ENCODE measurements at regions not wholly inside any gene's neighbourhood (a gene's known extent, or its start where the extent isn't known, plus 50 kb on each side); places are given as distances from the start of the nearest gene placed in this dataset.

- DNase-seq (ENCODE audit: low read depth in 1 of 2, low spot score in 2 of 2) (no peak), FAIRE-seq (no peak)
- Histone ChIP-seq H2BK120ac (replicated peaks; ENCODE audit: low read depth, low read length) (no peak overlapping the region), H4K20me1 (replicated peaks in 1 of 2; ENCODE audit: control insufficient read depth in 1 of 2, insufficient read depth in 2 of 2, low read length in 2 of 2) (no peaks in the 10 kb centered on the region), H3K79me1 (ENCODE audit: low read depth, low read length) (no peaks in the 10 kb centered on the region), H3K36me3 (ENCODE audit: control insufficient read depth in 2 of 4, insufficient read depth in 4 of 4, low read length in 3 of 4) (no peaks in the 10 kb centered on the region), H3K56ac (replicated peaks; ENCODE audit: insufficient read length, low read depth, low read length) (no peak overlapping the region), H3K9ac (replicated peaks in 1 of 4; ENCODE audit: extremely low read depth in 1 of 4, low read depth in 3 of 4, low read length in 3 of 4) (no peak overlapping the region), H3K27ac (ENCODE audit: low read depth, low read length) (no peak overlapping the region), H4K8ac (ENCODE audit: extremely low read depth, insufficient read depth, low read length) (no peak overlapping the region), H2BK5ac (ENCODE audit: low read depth, low read length) (no peak overlapping the region), H2AFZ (ENCODE audit: low read length) (no peak overlapping the region), H4K5ac (ENCODE audit: insufficient read length, low read depth, low read length) (no peak overlapping the region), H3K18ac (ENCODE audit: extremely low read depth, low read length) (no peak overlapping the region), H2BK15ac (ENCODE audit: low read length) (no peak overlapping the region), H4K91ac (replicated peaks; ENCODE audit: insufficient read length, low read length) (no peak overlapping the region), H3K4me1 (replicated peaks in 1 of 4; ENCODE audit: control insufficient read depth in 3 of 4, insufficient read depth in 4 of 4, low read length in 3 of 4) (no peaks in the 10 kb centered on the region), H3K79me2 (ENCODE audit: control insufficient read depth in 1 of 2, insufficient read depth in 2 of 2, low read length in 2 of 2) (no peaks in the 10 kb centered on the region), H2BK12ac (ENCODE audit: low read depth, low read length) (no peak overlapping the region), H2BK20ac (ENCODE audit: low read length) (no peak overlapping the region), H3K23me2 (ENCODE audit: low read depth, low read length) (no peaks in the 10 kb centered on the region), H2AK5ac (ENCODE audit: low read depth, low read length) (no peak overlapping the region), H3K23ac (ENCODE audit: insufficient read length) (no peak overlapping the region), H3K4me3 (ENCODE audit: extremely low read depth in 1 of 4, insufficient read depth in 2 of 4, low read depth in 3 of 4, low read length in 4 of 4) (no peak overlapping the region), H3K4ac (replicated peaks; ENCODE audit: insufficient read length, low read depth, low read length) (no peak overlapping the region), H3K9me3 (ENCODE audit: insufficient read depth in 2 of 2, low read depth in 1 of 2, low read length in 1 of 2) (no peaks in the 10 kb centered on the region), H3K14ac (ENCODE audit: insufficient read length) (no peak overlapping the region), H3K4me2 (ENCODE audit: insufficient read depth in 1 of 2, low read depth in 2 of 2, low read length in 2 of 2) (no peak overlapping the region), H3K27me3 (replicated peaks in 1 of 4; ENCODE audit: control insufficient read depth in 3 of 4, extremely low read depth in 1 of 4, insufficient read depth in 3 of 4, low read length in 3 of 4) (no peaks in the 10 kb centered on the region)
- 88% methylated on average over 2 of the region's 2 CpGs; no CpG with 5 or more reads in 1 of the 2 experiments for WGBS, 2 experiments (ENCODE audit: extremely low coverage in 1 of 2, insufficient coverage in 1 of 2, insufficient read length in 1 of 2, insufficient replicate concordance in 2 of 2, low coverage in 1 of 2, low lambda C conversion rate in 2 of 2, missing lambda C conversion rate in 1 of 2)
- POLR2A ChIA-PET (ENCODE audit: partially characterized antibody) = no interaction called here
- CTCF ChIA-PET (ENCODE audit: partially characterized antibody) = no interaction called here
- TF ChIP-seq EP300 (IDR thresholded peaks at IDR 0.05; ENCODE audit: borderline replicate concordance in 1 of 2, low read depth in 2 of 2, low read length in 2 of 2) = no peak
- TF ChIP-seq POLR2AphosphoS5 (IDR thresholded peaks at IDR 0.05; ENCODE audit: low read depth, low read length) = no peak
- TF ChIP-seq FOSL1 (IDR thresholded peaks at IDR 0.05; ENCODE audit: insufficient read depth, low read depth, low read length) = no peak
- TF ChIP-seq BRCA1 (IDR thresholded peaks at IDR 0.05; ENCODE audit: low read depth, low read length) = no peak
- no peak for TF ChIP-seq CHD2 (IDR thresholded peaks at IDR 0.05; ENCODE audit: low read length)
- no peak for TF ChIP-seq MAFK (IDR thresholded peaks at IDR 0.05; ENCODE audit: low read depth, low read length)
- TF ChIP-seq BCL11A (IDR thresholded peaks at IDR 0.05; ENCODE audit: low read depth in 2 of 2, low read length in 2 of 2) = no peak
- no peak for TF ChIP-seq E2F6 (IDR thresholded peaks at IDR 0.05)
- TF ChIP-seq PHF8 (conservative IDR thresholded peaks at IDR 0.05; ENCODE audit: low read depth, low read length) = no peak
- TF ChIP-seq, protein P1, sequence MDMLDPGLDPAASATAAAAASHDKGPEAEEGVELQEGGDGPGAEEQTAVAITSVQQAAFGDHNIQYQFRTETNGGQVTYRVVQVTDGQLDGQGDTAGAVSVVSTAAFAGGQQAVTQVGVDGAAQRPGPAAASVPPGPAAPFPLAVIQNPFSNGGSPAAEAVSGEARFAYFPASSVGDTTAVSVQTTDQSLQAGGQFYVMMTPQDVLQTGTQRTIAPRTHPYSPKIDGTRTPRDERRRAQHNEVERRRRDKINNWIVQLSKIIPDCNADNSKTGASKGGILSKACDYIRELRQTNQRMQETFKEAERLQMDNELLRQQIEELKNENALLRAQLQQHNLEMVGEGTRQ (IDR thresholded peaks at IDR 0.05; ENCODE audit: low read length) = no peak
- no peak for TF ChIP-seq GTF2F1 (IDR thresholded peaks at IDR 0.05; ENCODE audit: borderline replicate concordance, low read depth, low read length)
- no peak for TF ChIP-seq HDAC2 (IDR thresholded peaks at IDR 0.05; ENCODE audit: borderline replicate concordance in 1 of 2, low read depth in 2 of 2, low read length in 2 of 2)
- no peak for TF ChIP-seq NANOG (IDR thresholded peaks at IDR 0.05; ENCODE audit: insufficient read depth, low read depth, low read length, poor library complexity, severe bottlenecking)
Observed at GRCh38 chr17:31757097-31757496, 101.9 kb downstream of the COPRS start.

Measured in H1 (cell line).